Parathyroid adenoma (tissue), 2 donors: ENCODE measurements at regions not wholly inside any gene's neighbourhood (a gene's known extent, or its start where the extent isn't known, plus 50 kb on each side); places are given as distances from the start of the nearest gene placed in this dataset.

Source experiments
- H2AFZ ChIP-seq: fragments of 300-600 bp; sonication (generic); one replicate; pipeline ENCODE4 v1.7.0; 2017; ENCODE audit warnings: antibody characterized with exemption, mild to moderate bottlenecking
- H3K27ac ChIP-seq: fragments of 300-600 bp; sonication (generic); one replicate; pipeline ENCODE4 v1.7.0; 2017
- H3K27me3 ChIP-seq: fragments of 300-600 bp; sonication (generic); one replicate; pipeline ENCODE4 v1.7.0; 2017; ENCODE audit warnings: low read length; ENCODE audit not compliant: control insufficient read depth, insufficient read depth
- H3K36me3 ChIP-seq: fragments of 300-600 bp; sonication (generic); one replicate; pipeline ENCODE4 v1.7.0; 2017; ENCODE audit warnings: low read length; ENCODE audit not compliant: control insufficient read depth, insufficient read depth
- H3K4me1 ChIP-seq: fragments of 300-600 bp; sonication (generic); one replicate; pipeline ENCODE4 v1.7.0; 2017; ENCODE audit warnings: control low read depth
- H3K4me2 ChIP-seq: fragments of 300-600 bp; sonication (generic); one replicate; pipeline ENCODE4 v1.7.0; 2017; ENCODE audit warnings: low read length
- H3K4me3 ChIP-seq: fragments of 300-600 bp; sonication (generic); one replicate; pipeline ENCODE4 v1.7.0; 2017; ENCODE audit warnings: low read depth, low read length
- H3K79me2 ChIP-seq: fragments of 300-600 bp; sonication (generic); one replicate; pipeline ENCODE4 v1.7.0; 2017; ENCODE audit warnings: control low read depth
- H3K9ac ChIP-seq: fragments of 300-600 bp; sonication (generic); one replicate; pipeline ENCODE4 v1.7.0; 2017; ENCODE audit warnings: mild to moderate bottlenecking
- H3K9me3 ChIP-seq: fragments of 300-600 bp; sonication (generic); one replicate; pipeline ENCODE4 v1.7.0; 2017; ENCODE audit warnings: low read length; ENCODE audit not compliant: control insufficient read depth
- CTCF ChIP-seq: fragments of 300-600 bp; sonication (generic); IDR thresholded peaks from one replicate; pipeline ENCODE4 v1.7.0; 2017; ENCODE audit warnings: antibody characterized with exemption, mild to moderate bottlenecking
- donor health status: primary hyperparathyroidism.

GRCh38 chr13:60797112-60797511 is 400.1 kb downstream of the TDRD3 start:
- Histone ChIP-seq H3K4me1 (no peaks in the 10 kb centered on the region), H3K9me3 (no peaks in the 10 kb centered on the region), H2AFZ (no peak overlapping the region), H3K4me2 (no peak overlapping the region), H3K9ac (no peak overlapping the region), H3K27me3 (no peaks in the 10 kb centered on the region), H3K27ac (no peak overlapping the region), H3K79me2 (no peaks in the 10 kb centered on the region), H3K4me3 (no peak overlapping the region), H3K36me3 (no peaks in the 10 kb centered on the region)
- TF ChIP-seq CTCF, result no peak

GRCh38 chr13:60794751-60795150 is 397.7 kb downstream of the TDRD3 start:
- H3K9ac ChIP-seq, result no peak overlapping the region
- no peaks in the 10 kb centered on the region for H3K4me1 ChIP-seq
- no peak overlapping the region for H3K4me3 ChIP-seq
- H3K27me3 ChIP-seq, result no peaks in the 10 kb centered on the region
- H3K27ac ChIP-seq, result no peak overlapping the region
- H2AFZ ChIP-seq, result no peak overlapping the region
- no peaks in the 10 kb centered on the region for H3K9me3 ChIP-seq
- H3K4me2 ChIP-seq, result no peak overlapping the region
- no peaks in the 10 kb centered on the region for H3K79me2 ChIP-seq
- TF ChIP-seq CTCF, result no peak
- H3K36me3 ChIP-seq, result no peaks in the 10 kb centered on the region

GRCh38 chr13:60790620-60791019 is 393.6 kb downstream of the TDRD3 start:
- no peaks in the 10 kb centered on the region for H3K36me3 ChIP-seq
- H3K4me1 ChIP-seq, result no peaks in the 10 kb centered on the region
- H3K9ac ChIP-seq, result no peak overlapping the region
- no peak overlapping the region for H3K27ac ChIP-seq
- H3K79me2 ChIP-seq, result no peaks in the 10 kb centered on the region
- H3K9me3 ChIP-seq, result no peaks in the 10 kb centered on the region
- no peak overlapping the region for H3K4me2 ChIP-seq
- H3K27me3 ChIP-seq, result no peaks in the 10 kb centered on the region
- no peak overlapping the region for H2AFZ ChIP-seq
- H3K4me3 ChIP-seq, result no peak overlapping the region
- no peak for TF ChIP-seq CTCF

- no peaks in the 10 kb centered on the region for H3K79me2 ChIP-seq
These were observed 391.3 kb downstream of the TDRD3 start for GRCh38 chr13:60788156-60788829.

More at GRCh38 chr13:60788156-60788829, 391.3 kb downstream of the TDRD3 start:
- Histone ChIP-seq H3K4me3 (no peak overlapping the region), H3K9ac (no peak overlapping the region), H3K27ac (no peak overlapping the region), H3K9me3 (no peaks in the 10 kb centered on the region), H3K27me3 (no peaks in the 10 kb centered on the region), H3K36me3 (no peaks in the 10 kb centered on the region), H2AFZ (no peak overlapping the region), H3K4me1 (no peaks in the 10 kb centered on the region), H3K4me2 (no peak overlapping the region)
- no peak for TF ChIP-seq CTCF
